GM19452 (cell line): ENCODE measurements at regions not wholly inside any gene's neighbourhood (a gene's known extent, or its start where the extent isn't known, plus 50 kb on each side); places are given as distances from the start of the nearest gene placed in this dataset.
"Not testable (repeated sequence)": the region's sequence is repeated elsewhere in the genome, so short reads cannot be mapped to it uniquely, and the experiment has no call there.

Experiments used
- ATAC-seq: cut with Tn5 transposase; IDR thresholded peaks from one replicate; pipeline ENCODE4 v1.9.1; 2021; ENCODE audit not compliant: unreplicated experiment

DNA sequence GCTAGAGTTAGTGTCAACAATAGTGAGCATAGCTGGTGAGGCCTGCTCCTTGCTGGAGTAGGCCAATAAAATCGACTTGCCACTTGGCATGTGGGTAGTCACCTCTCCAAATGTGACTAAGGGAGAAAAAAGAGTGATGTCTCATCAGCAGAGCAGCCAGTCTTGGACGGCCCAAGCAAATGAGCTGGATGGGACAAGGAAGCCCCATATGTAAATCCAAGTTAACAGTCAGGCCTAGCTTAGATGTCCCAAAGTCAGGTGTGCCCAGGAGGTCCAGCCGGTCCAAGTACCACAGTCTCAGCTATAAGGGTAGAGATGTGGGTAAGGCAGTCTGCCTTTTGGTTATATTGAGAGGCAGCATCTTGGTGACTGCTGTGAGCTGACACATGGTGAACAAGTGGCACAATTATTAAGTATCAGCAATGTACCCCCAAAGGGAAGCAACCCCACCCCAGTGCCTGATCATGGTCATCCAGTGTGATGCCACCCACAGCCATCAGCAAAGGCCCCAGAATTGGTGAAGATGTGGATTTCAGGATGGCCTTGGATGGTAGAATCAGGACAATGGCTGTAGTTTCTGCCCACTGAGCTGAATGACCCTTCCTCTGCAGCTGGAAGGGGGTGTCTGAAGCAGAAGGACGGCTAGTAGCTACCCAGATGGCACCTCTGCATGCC is 83.4 kb downstream of the TNFRSF13B start:
- ATAC-seq: no peak

DNA sequence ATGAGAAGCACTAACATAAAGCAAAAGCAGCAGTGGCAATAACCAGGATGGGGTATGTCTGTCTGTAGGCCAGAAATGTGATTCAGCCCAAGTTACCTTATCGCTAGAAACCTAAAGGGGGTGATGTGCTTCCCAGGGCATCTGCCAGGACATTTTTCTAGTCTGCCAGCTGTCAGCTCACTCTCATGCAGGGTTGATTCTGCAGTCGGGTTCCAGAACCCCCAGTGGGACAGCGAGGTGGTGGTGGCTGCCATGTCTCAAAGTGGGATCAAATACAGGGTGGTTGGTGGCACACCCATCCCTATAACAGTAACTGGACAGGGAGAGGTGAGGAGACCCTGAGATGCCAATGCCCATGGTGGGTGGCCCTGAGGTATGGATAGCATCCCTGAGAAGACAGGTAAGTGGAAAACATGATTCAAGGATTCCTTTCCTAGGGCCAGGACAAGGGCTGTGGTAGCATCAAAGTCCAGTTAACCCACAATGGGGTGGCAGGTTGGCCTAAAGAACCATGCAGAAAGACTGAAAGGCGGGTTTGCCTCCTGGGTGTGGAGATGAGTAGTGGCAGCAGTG is 84.3 kb downstream of the TNFRSF13B start:
- ATAC-seq: no peak

DNA sequence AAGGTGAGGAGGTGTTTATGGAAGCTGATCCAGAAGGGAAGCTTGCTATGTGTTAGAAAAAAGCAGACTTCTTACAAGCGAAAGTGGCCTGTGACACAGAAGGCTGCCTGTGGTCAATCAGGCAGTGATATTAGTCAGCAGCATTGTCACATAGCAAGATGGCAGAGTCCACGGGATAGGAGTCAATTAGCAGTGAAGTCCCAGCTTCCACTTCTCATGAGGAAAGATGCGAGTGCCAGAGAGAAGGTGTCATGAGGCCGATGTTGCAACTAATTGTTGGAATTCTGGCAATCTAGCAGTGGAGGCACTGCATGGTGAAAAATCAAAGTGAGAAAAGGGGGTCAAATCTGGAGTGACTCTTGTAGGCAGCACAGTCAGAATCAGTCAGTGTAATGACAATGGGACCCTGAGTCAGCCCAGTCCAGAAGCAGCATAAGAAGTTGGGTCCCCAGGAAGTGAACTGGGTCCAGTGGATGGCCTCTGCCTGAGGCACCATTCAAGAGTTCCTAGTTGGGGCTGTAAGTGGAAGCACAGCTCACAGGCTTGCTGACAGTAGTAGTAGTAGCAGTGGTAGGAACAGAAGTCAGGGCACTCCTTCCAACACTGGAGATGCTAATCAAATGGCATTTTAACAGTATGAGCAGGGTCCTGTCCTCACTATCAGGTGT is 85.1 kb downstream of the TNFRSF13B start:
- ATAC-seq: peak; percentile 92

DNA sequence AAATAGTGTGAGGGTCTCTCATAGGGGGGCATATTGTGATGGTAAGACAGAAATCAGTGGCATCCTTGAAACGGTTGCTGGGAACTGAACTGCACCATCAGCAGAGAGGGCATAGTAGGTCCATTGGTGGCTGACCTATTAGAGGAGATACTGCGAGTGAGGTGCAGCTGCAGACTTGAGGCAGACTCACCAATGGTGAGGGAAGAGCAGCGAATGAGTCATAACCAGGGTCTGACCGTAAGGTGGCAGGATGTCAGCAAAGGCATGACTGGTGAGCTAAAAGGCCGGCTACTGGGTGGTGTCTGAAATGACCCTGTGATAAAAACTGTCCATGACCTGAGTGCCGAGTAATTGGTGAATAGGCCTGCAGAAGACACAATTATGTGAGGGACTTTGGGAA is 86.7 kb downstream of the TNFRSF13B start:
- not testable (repeated sequence) for ATAC-seq

DNA sequence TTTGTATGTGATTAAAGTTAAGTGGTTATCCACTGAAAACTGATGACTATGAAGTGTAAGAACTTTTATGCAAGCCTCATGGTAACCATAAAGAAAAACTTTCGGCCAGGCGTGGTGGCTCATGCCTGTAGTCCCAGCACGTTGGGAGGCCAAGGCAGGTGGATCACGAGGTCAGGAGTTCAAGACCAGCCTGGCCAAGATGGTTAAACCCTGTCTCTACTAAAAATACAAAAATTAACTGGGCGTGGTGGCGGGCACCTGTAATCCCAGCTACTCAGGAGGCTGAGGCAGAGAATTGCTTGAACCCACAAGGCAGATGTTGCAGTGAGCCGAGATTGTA is 89.0 kb downstream of the TNFRSF13B start:
- ATAC-seq: not testable (repeated sequence)

DNA sequence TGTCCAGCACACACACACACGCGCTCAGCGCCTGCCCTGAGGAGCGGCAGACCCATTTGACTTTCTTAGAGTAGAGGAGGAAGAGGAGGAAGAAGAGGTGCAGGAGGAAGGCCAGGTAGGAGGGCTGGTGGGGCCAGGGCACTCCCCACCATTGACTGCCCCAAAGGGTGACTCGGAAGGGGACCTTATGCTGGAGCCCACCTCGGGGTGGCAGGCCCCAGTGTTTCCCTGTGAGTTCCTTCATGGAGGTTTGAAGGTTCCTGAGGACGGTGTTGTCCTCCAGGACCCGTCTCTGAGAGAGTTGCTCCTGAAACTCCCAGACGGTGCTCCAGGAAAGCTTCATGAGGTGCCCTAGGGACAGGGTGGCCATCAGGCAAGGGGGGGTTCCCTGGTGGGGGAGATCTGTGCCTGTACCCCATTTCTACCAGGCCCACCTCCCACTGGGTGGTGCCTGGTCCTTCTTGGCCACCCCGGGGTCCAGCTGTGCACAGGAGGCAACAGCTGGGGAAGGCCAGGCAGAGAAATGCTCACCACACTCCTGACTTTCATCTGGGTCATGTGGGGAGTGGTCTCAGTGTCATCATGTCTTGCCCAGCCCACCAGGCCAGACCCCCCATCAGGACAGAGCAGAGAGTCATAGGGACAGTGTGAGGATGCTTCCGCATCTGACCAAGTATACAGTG is 89.5 kb downstream of the TNFRSF13B start:
- no peak for ATAC-seq

DNA sequence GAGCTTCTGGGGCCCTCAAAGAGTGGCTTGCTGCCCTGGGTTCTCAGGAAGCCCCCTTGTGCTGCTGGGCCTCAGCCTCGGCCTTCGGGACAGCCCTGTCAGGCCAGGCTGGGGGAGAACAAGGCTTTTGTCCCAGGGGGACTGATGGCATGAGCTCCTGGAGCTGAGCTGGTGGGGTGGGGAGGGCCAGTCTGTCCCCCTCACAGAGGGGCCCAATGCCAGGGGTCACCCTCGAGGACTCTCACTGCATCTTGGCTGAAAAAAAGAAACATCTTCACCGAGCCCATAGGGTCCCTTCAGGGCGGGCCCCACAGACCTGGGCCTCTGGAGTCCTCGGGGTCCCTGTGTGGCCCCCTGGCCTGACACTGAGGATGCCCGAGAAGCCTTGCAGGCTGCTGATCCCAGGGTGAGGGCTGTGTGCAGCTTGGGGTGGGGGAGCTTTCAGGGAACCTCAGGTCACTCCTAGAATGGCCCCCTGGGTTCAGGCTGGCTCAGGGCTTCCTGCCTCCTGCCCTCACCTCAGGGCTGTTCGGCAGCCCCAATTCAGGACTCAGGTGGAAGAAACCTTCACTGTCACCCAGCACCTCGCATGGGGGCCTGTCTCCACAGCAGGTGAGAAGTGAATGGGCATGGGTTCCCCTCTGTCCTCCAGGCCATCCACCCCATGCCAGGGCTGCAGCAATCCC is 90.5 kb downstream of the TNFRSF13B start:
- ATAC-seq: no peak

DNA sequence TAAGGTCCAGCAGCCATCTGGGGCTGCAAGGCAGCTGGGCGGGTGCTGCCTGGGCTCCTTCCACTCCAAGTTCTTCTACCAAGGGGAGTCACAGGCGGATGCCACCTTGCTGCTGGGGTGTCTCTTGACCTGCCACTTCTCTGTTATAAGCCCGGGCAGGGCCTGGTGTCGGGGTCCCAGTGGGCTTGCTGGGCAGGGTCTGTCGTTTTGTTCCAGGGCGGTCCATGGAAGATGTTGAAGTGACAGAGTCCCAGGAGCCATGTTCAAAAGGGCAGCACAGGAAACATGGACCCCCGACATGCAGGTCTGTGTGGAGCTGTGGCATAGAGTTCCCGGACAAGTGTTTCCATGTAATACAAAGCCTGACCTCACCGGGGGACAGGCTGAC is 91.1 kb downstream of the TNFRSF13B start:
- no peak for ATAC-seq

DNA sequence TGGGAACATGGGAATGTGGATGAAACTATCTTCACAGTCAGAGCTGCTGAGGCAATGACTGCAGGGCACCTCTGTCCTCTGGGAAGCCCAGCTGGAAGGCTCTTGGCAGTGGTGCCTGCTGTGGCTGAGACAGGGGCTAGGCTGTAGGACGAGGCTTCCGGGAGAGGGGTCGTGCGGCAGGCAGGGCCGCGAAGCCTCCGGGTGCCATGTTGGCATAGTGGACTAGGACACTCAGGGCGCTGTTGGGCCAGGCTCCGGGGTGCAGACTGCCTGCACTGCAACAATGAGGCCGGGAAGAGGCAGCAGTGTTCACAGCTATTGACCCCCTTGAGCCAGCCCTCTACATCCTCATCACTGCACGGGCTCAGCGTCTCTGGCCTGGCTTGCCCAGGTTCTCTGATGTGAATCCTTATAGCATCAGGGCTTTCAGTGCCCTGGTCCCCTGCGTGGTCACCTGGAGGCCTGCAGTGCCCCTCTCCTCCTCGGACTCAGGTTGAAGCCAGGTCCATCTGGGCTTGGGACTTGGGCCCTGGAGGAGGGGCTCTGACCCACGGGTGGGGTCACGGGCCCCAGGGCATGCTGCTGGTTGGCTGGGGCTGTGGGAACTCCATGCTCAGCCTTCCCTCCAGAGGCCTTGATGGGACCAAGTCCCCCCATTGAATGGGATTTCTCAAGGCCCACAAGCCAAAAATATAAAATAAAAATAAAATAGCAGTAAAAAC is 91.6 kb downstream of the TNFRSF13B start:
- ATAC-seq: no peak

DNA sequence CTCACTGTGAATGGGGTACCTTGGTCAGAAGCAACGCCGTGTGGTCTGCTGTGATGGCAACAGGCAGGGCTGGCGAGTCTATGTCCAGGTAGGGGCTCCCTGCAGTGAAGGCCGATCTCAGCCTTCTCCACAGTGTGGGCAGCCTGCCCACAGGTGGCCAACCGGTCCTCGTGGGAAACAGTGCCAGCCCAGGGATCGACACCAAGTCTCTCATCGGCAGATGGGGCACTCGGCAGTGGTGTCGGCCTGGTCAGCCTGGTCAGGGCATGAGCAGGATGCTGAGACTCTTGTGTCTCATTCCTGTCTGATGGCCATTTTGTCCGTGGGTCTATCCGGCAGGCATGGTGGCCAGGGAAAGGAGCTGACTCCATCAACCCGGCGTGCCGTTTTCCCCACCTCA is 92.2 kb downstream of the TNFRSF13B start:
- ATAC-seq: no peak

DNA sequence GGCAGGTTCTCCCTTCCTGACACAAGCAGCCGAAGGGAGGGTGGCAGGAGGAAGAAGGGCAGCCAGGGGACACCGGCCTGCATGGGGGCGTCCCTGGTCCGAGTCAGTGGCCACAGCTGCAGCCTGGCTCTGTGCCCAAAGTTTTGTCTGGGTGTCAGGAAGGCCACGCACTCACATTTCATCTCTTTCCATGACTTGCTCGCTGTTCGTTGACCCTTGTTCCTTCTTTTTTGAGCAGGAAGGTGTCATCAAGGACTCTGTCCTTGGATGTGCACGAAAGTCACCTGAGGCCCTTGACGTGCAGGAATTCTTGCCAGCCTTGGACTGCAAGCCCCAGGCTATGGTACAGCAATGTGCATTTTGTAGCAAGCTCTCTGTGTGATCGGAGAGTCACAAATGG is 93.3 kb downstream of the TNFRSF13B start:
- ATAC-seq: no peak

DNA sequence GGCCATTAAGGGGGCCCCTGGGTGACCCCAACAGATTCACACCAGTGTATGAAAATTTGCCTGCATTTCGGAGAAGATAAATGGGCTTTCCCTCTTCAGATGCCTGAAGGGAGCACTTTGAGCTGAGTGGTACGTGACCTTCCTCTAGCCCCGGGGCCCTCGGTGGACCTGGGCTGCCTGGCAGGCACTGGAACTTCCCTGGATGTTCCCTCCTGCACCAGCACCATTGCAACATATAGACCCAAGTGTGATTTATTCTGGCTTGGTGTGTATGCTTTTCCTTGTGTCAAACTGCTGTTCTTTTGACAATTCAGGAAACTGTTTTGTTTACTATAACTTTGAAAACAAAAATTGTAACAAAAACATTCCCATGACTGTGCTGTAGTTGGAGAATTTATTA is 93.8 kb downstream of the TNFRSF13B start:
- ATAC-seq: no peak

DNA sequence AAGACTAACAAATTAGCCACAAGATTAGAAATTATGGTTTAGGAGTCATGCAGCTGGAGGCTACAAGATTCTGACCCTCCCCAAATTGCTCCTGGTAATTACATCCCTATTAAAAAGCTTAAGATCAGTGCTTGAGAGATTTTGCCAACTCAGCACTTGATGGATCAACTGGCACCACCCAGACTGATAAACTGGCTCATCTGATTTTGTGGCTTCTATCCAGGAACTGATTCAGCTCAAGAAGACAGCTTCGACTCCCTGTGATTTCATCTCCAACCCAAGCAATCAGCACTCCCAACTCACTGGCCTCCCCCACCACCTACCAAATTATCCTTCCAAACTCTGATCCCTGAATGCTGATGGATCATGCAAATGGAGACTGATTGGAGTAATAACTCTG is 94.8 kb downstream of the TNFRSF13B start:
- ATAC-seq: no peak

DNA sequence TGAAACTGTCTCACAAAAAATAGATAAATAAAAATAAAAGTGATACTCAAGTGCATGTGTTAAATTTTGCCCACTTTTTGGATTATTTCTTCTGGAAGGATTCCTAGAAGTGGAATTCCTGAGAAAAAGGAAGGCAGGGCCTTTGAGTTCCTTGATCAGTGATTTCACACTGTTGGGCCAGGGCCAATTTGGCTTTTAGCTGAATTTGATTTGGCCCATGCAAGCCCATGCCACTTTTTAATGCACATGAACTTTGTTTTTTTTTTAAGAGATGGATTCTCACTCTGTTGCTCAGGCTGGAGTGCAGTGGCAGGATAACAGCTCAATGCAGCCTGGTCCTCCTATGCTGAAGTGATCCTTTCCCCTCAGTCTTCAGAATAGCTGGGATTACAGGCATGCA is 96.3 kb downstream of the TNFRSF13B start:
- no peak for ATAC-seq

DNA sequence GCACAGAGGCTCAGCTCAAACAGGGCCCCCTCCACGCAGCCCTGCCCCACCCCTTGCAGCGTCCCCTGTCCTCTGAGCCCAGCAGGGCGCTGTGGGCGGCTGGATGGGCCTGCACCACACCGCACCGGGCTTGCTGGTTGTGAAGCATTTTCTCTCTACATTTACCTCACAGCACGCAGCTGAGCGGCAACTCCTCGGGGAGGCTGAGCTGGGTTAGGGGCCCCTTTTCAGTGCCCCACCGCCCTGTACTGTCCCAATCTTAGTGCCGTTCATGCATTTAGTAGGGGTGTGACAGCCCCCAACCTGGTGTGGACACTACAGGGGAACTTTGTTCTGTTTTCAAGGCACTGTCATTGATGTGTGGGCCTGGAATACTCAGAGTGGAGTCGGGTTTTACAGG is 97.7 kb downstream of the TNFRSF13B start:
- ATAC-seq: not testable (repeated sequence)

DNA sequence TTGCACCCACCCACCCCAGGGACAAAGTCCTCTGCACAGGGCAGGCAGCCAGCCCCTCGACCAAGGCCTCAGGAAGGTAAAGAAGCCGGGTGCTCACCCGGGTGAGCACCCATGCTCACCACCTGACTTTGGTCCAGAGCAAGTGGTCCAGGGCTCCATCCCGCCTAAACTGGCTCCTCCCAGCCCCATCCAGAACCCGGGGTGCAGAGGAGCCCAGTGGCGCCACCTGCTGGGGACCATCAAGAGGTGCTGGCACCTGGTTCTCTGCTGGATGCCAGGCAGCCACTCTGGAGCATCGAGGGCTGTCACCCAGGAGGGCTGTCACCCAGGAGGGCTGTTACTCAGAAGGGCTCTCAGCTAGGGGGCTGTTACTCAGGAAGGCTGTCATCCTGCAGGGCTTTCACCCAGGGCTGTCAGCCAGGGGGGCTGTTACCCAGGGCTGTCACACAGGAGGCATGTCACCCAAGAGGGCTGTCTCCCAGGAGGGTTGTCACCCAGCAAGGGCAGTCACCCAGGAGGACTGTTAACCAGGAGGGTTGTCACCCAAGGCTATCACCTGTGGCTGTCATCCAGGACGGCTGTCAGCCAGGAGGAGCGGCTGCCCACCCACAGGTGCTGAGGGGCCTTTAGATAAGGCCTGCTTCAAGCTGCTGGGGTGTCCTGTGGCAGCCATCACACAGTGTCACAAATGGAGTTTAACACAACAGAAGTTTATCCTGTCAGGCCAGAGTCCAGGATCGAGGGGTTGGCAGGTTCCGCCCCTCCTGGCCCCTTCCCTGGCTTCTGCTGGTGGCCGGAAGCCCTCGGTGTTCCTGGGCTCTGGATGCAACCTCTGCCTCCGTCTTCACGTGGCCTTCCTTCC is 98.5 kb downstream of the TNFRSF13B start:
- ATAC-seq: no peak

DNA sequence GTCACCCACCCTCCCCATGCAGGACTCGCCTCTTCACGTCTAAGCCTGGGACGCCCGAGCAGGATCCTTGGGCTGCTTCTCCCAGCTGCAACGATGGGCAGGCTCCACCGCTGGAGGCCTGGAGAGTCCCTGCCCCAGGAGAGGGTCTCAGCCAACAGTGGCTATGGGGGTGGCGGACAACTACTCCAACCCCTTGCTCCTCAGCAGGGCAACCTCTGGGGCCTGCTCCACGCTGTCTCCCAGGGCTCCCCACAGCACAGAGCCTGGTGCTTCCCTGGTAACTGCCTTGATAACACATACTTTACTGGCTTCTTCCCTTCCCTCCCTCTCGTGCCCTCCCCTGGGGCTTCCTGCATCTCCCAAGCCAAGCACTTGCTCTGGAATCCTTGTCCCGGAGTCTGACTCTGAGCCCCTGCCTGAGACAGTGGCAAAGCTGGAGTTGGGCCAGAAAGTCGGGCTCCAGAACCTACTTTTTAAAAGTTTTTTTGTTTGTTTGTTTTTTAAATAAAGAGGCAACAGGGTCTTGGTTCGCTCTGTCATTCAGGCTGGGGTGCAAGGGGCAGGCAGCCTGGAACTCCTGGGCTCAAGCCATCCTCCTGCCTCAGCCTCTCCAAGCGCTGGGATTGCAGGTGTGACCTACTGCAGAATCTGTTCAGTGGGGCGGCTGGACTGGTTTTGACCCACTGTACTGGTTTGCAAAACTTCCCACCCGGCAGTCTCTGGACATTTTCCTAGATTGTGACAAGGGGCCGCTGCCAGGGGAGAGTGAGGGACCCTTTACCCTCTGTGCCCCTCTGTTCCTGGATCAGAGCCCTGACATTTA is 99.4 kb downstream of the TNFRSF13B start:
- no peak for ATAC-seq

DNA sequence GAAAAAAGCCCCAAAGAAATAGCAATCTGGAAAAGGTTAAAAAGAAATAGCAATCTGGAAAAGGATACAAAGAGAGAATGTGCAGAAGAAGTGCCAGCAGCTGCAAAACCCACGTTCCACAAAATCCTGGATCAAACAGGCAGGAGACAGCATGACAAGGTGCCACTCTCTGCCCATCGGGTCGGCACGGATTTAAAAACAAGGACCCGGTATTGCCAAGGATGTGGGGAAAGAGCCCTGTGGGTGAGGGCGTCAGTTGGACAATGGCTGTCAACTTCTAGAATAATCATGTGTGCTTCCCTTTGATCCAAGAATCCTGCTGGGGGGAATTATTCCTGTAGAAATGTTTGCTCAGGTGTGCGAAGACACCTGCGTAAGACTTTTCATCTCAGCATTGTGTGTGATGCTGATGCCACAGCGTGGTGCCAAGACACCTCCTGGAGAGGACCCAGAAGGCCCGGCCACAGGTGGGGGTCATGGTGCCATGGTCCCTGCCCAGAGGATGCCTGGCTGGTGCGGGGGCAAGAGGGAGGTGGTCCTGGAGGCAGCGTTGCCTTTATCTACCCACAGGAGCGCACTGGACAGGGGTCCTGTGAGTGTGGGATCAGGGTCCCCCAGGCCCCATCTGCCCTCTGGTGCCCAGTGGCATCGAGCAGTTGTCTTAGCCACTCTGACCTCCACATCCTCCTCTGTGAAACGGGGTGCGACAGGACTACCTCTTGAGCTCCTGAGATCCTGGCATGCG is 100.3 kb downstream of the TNFRSF13B start:
- ATAC-seq: not testable (repeated sequence)
